DMS114 treated with DMSO at 0.1 percent for 48 hours (cell line): ENCODE measurements at regions not wholly inside any gene's neighbourhood (a gene's known extent, or its start where the extent isn't known, plus 50 kb on each side); places are given as distances from the start of the nearest gene placed in this dataset.
"Not testable (repeated sequence)": the region's sequence is repeated elsewhere in the genome, so short reads cannot be mapped to it uniquely, and the experiment has no call there.

Source experiments
- DNase-seq: peaks from one replicate; lab custom pipeline; 2025; ENCODE audit not compliant: unreplicated experiment; lab: John Stamatoyannopoulos, UW

- DNase-seq, result no peak
Observed at GRCh38 chr9:96067004-96067403, 191.5 kb downstream of the ERCC6L2 start.

- no peak for DNase-seq
Observed at GRCh38 chr9:96065482-96066251, 190.2 kb downstream of the ERCC6L2 start.

GRCh38 chr9:96064826-96065481 lies 189.5 kb downstream of the ERCC6L2 start:
- DNase-seq, result no peak

- no peak for DNase-seq
Observed at GRCh38 chr9:96062854-96063253, 187.4 kb downstream of the ERCC6L2 start.

GRCh38 chr9:96062031-96062430 lies 186.5 kb downstream of the ERCC6L2 start:
- DNase-seq, result no peak

GRCh38 chr9:96061293-96061987 lies 185.9 kb downstream of the ERCC6L2 start:
- DNase-seq, result no peak

- no peak for DNase-seq
Observed at GRCh38 chr9:96058218-96058617, 182.7 kb downstream of the ERCC6L2 start.

- no peak for DNase-seq
Observed at GRCh38 chr9:96057155-96057554, 181.7 kb downstream of the ERCC6L2 start.

GRCh38 chr9:96056226-96056625 lies 180.7 kb downstream of the ERCC6L2 start:
- DNase-seq, result no peak

GRCh38 chr9:96054248-96054647 lies 178.8 kb downstream of the ERCC6L2 start:
- DNase-seq, result not testable (repeated sequence)

- DNase-seq, result no peak
Observed at GRCh38 chr9:96052686-96053085, 177.2 kb downstream of the ERCC6L2 start.

- no peak for DNase-seq
Observed at GRCh38 chr9:96051423-96051822, 175.9 kb downstream of the ERCC6L2 start.

GRCh38 chr9:96050861-96051155 lies 175.3 kb downstream of the ERCC6L2 start:
- DNase-seq, result no peak

- DNase-seq, result no peak
Observed at GRCh38 chr9:96050048-96050860, 174.8 kb downstream of the ERCC6L2 start.

- DNase-seq, result no peak
Observed at GRCh38 chr9:96048956-96049831, 173.7 kb downstream of the ERCC6L2 start.

GRCh38 chr9:96048104-96048955 lies 172.8 kb downstream of the ERCC6L2 start:
- no peak for DNase-seq

GRCh38 chr9:96047741-96048103 lies 172.2 kb downstream of the ERCC6L2 start:
- no peak for DNase-seq

GRCh38 chr9:96047116-96047639 lies 171.7 kb downstream of the ERCC6L2 start:
- DNase-seq, result no peak

GRCh38 chr9:96045811-96046210 lies 170.3 kb downstream of the ERCC6L2 start:
- DNase-seq, result no peak
